Natural killer cell (primary cell): ENCODE measurements at regions not wholly inside any gene's neighbourhood (a gene's known extent, or its start where the extent isn't known, plus 50 kb on each side); places are given as distances from the start of the nearest gene placed in this dataset.

Source experiments
- ATAC-seq, 3 donors: fragments of 150-1000 bp in 2 of 3; fragments of 200-7000 bp in 1 of 3; cut with Tn5 transposase; 1 replicate in 1 of 3; 2 replicates in 2 of 3; pipeline ENCODE4 v1.10.0; 2021; ENCODE audit warnings: mild to moderate bottlenecking in 2 of 3, moderate library complexity in 2 of 3
- DNase-seq, 2 donors: peaks; one replicate each; pipeline versions ENCODE4 v3.0.0 to v3.0.0-alpha.2; 2013 to 2021; ENCODE audit warnings: mixed read lengths in 1 of 2
- H3K27ac ChIP-seq: one replicate; pipeline ENCODE4 v1.5.1; 2013; ENCODE audit warnings: mild to moderate bottlenecking, low read length
- H3K27me3 ChIP-seq: one replicate; pipeline ENCODE4 v1.6.1; 2013; ENCODE audit warnings: low read length; ENCODE audit not compliant: control insufficient read depth, insufficient read depth
- H3K36me3 ChIP-seq: one replicate; pipeline ENCODE4 v1.6.1; 2013; ENCODE audit warnings: low read length; ENCODE audit not compliant: control insufficient read depth, insufficient read depth
- H3K4me1 ChIP-seq: one replicate; pipeline ENCODE4 v1.6.1; 2013; ENCODE audit warnings: low read length; ENCODE audit not compliant: control insufficient read depth, insufficient read depth
- H3K4me3 ChIP-seq: one replicate; pipeline ENCODE4 v1.5.1; 2013; ENCODE audit warnings: low read length
- H3K9me3 ChIP-seq: one replicate; pipeline ENCODE4 v1.6.1; 2013; ENCODE audit warnings: low read length; ENCODE audit not compliant: control insufficient read depth, insufficient read depth
- H3K27ac Mint-ChIP-seq, 2 donors: one replicate each; pipeline ENCODE4 v1.8.0; 2022; ENCODE audit warnings: mild to moderate bottlenecking in 2 of 2, mixed read lengths in 2 of 2, moderate library complexity in 1 of 2
- H3K27me3 Mint-ChIP-seq, 2 donors: one replicate each; pipeline ENCODE4 v1.8.0; 2022; ENCODE audit warnings: low read depth in 2 of 2, mixed read lengths in 2 of 2
- H3K36me3 Mint-ChIP-seq: one replicate; pipeline ENCODE4 v1.8.0; 2022; ENCODE audit warnings: mixed read lengths
- H3K4me1 Mint-ChIP-seq, 2 donors: one replicate each; pipeline ENCODE4 v1.8.0; 2022; ENCODE audit warnings: mixed read lengths in 2 of 2
- H3K4me3 Mint-ChIP-seq: one replicate; pipeline ENCODE4 v1.8.0; 2022; ENCODE audit warnings: mild to moderate bottlenecking, moderate library complexity, mixed read lengths
- H3K9me3 Mint-ChIP-seq, 2 donors: one replicate each; pipeline ENCODE4 v1.8.0; 2022; ENCODE audit warnings: mixed read lengths in 2 of 2
- CTCF ChIP-seq: fragments of 200-600 bp; IDR thresholded peaks from one replicate; pipeline ENCODE4 v1.8.0; 2022; ENCODE audit warnings: antibody characterized with exemption
- WGBS: methylation state at CpG from one replicate; pipeline ENCODE4 v1.1.7; 2013; ENCODE audit warnings: missing lambda C conversion rate; ENCODE audit not compliant: insufficient coverage; 5-methylcytosine and 5-hydroxymethylcytosine counted together
- intact Hi-C: fragments of 100-400 bp; cut with micrococcal nuclease; formaldehyde crosslinking; loops from one replicate; pipeline ENCODE4 v1.14.2; 2022

- TF ChIP-seq CTCF, result no peak
- Mint-ChIP-seq H3K4me1 (no peaks in the 10 kb centered on the region), H3K27ac (no peak overlapping the region), H3K4me3 (no peak overlapping the region), H3K9me3 (peaks cover 13 to 26% of the 10 kb centered on the region in 2 donors), H3K36me3 (peaks cover 14% of the 10 kb centered on the region), H3K27me3 (no peaks in the 10 kb centered on the region)
- Histone ChIP-seq H3K27ac (no peak overlapping the region), H3K4me1 (no peaks in the 10 kb centered on the region), H3K4me3 (no peak overlapping the region), H3K27me3 (no peaks in the 10 kb centered on the region), H3K36me3 (no peaks in the 10 kb centered on the region), H3K9me3 (peaks cover 7% of the 10 kb centered on the region)
- ATAC-seq (no peak), DNase-seq (no peak)
- WGBS, result no CpG with 5 or more reads among the region's 1 CpG
- intact Hi-C loops, result no loop called here
Measured at GRCh38 chr1:239222999-239223398, 163.4 kb upstream of the CHRM3 start.

GRCh38 chr1:239221656-239222055 is 164.7 kb upstream of the CHRM3 start:
- no peak for ATAC-seq
- DNase-seq, result no peak

GRCh38 chr1:239219679-239220078 is 166.7 kb upstream of the CHRM3 start:
- no peak overlapping the region for H3K27ac ChIP-seq
- DNase-seq (no peak), ATAC-seq (no peak)
- intact Hi-C loops, result no loop called here
- no peak for TF ChIP-seq CTCF
- Mint-ChIP-seq H3K4me1 (no peaks in the 10 kb centered on the region), H3K27ac (no peak overlapping the region), H3K36me3 (peaks cover 7% of the 10 kb centered on the region), H3K9me3 (peaks cover 9 to 21% of the 10 kb centered on the region in 2 donors), H3K27me3 (no peaks in the 10 kb centered on the region), H3K4me3 (no peak overlapping the region)
- no peaks in the 10 kb centered on the region for H3K27me3 ChIP-seq
- whole genome bisulfite sequencing, result no CpG with 5 or more reads among the region's 2 CpGs
- H3K4me3 ChIP-seq, result no peak overlapping the region
- H3K9me3 ChIP-seq, result no peaks in the 10 kb centered on the region
- H3K36me3 ChIP-seq, result no peaks in the 10 kb centered on the region
- H3K4me1 ChIP-seq, result no peaks in the 10 kb centered on the region

More at GRCh38 chr1:239221656-239222055, 164.7 kb upstream of the CHRM3 start:
- peaks cover 13 to 26% of the 10 kb centered on the region in 2 donors for H3K9me3 Mint-ChIP-seq
- H3K36me3 Mint-ChIP-seq, result peaks cover 14% of the 10 kb centered on the region
- Histone ChIP-seq H3K4me3 (no peak overlapping the region), H3K4me1 (no peaks in the 10 kb centered on the region), H3K9me3 (peaks cover 7% of the 10 kb centered on the region), H3K27ac (no peak overlapping the region), H3K36me3 (no peaks in the 10 kb centered on the region), H3K27me3 (no peaks in the 10 kb centered on the region)
- H3K27ac Mint-ChIP-seq, result no peak overlapping the region
- WGBS, result no CpG with 5 or more reads among the region's 2 CpGs
- intact Hi-C loops, result no loop called here
- H3K4me1 Mint-ChIP-seq, result no peaks in the 10 kb centered on the region
- no peak for TF ChIP-seq CTCF
- no peaks in the 10 kb centered on the region for H3K27me3 Mint-ChIP-seq
- no peak overlapping the region for H3K4me3 Mint-ChIP-seq

DNA sequence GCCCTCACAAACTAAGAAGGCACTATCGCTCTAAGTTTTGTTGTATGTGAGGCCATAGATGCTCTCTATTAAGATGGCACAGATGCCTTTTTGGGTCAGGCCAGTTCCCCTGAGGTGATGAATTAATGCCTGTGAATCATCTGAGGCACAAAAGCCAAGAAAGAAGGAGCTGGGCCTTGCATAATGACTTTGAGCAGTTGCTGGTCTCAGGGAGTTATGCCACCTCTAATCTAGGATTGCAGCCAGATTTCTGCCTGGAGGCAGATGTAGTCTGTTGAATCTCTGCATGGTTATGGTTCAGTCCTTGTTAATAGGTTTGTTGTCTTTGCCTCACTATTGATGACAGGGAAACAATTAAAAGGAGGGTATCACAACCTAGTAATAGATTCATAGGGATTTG is 168.1 kb upstream of the CHRM3 start:
- no peak overlapping the region for H3K27ac Mint-ChIP-seq
- DNase-seq (no peak), ATAC-seq (no peak)
- Histone ChIP-seq H3K36me3 (no peaks in the 10 kb centered on the region), H3K4me3 (no peak overlapping the region), H3K27ac (no peak overlapping the region), H3K4me1 (no peaks in the 10 kb centered on the region), H3K9me3 (no peaks in the 10 kb centered on the region), H3K27me3 (no peaks in the 10 kb centered on the region)
- TF ChIP-seq CTCF, result no peak
- H3K36me3 Mint-ChIP-seq, result peaks cover 4% of the 10 kb centered on the region
- 96% methylated on average over 1 of the region's 1 CpG for WGBS
- H3K4me3 Mint-ChIP-seq, result no peak overlapping the region
- no peaks in the 10 kb centered on the region for H3K27me3 Mint-ChIP-seq
- intact Hi-C loops, result no loop called here
- peaks cover 4 to 15% of the 10 kb centered on the region in 2 donors for H3K9me3 Mint-ChIP-seq
- H3K4me1 Mint-ChIP-seq, result no peaks in the 10 kb centered on the region
